OCI-LY3 (cell line): ENCODE measurements at regions not wholly inside any gene's neighbourhood (a gene's known extent, or its start where the extent isn't known, plus 50 kb on each side); places are given as distances from the start of the nearest gene placed in this dataset.

ENCODE experiments used
- EZH2phosphoT487 ChIP-seq: fragments of 200-600 bp; shearing (Covaris generic); IDR thresholded peaks from 2 replicates; pipeline ENCODE4 v1.6.1; 2018; ENCODE audit warnings: antibody characterized with exemption, mixed run types, low read depth
- TF ChIP-seq, protein P1 (sequence below): fragments of 200-600, 300-600 bp; sonication (generic); IDR thresholded peaks from 2 replicates; pipeline ENCODE4 v1.5.1; 2014; ENCODE audit warnings: antibody characterized with exemption, low read length, low read depth

- TF ChIP-seq, protein P1, sequence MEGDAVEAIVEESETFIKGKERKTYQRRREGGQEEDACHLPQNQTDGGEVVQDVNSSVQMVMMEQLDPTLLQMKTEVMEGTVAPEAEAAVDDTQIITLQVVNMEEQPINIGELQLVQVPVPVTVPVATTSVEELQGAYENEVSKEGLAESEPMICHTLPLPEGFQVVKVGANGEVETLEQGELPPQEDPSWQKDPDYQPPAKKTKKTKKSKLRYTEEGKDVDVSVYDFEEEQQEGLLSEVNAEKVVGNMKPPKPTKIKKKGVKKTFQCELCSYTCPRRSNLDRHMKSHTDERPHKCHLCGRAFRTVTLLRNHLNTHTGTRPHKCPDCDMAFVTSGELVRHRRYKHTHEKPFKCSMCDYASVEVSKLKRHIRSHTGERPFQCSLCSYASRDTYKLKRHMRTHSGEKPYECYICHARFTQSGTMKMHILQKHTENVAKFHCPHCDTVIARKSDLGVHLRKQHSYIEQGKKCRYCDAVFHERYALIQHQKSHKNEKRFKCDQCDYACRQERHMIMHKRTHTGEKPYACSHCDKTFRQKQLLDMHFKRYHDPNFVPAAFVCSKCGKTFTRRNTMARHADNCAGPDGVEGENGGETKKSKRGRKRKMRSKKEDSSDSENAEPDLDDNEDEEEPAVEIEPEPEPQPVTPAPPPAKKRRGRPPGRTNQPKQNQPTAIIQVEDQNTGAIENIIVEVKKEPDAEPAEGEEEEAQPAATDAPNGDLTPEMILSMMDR: no peak
- TF ChIP-seq EZH2phosphoT487: no peak
These were observed 291.8 kb downstream of the AASDHPPT start for GRCh38 chr11:106369224-106369623.
